ENCODE measurements at regions not wholly inside any gene's neighbourhood (a gene's known extent, or its start where the extent isn't known, plus 50 kb on each side); places are given as distances from the start of the nearest gene placed in this dataset.

- no peak for DNase-seq
- Histone ChIP-seq H3K9me3 (replicated peaks in 1 of 3) (no peaks in the 10 kb centered on the region), H3K27ac (no peak overlapping the region), H3K4me1 (replicated peaks in 1 of 2) (no peaks in the 10 kb centered on the region), H3K4me3 (no peak overlapping the region), H3K27me3 (no peaks in the 10 kb centered on the region), H3K36me3 (replicated peaks in 1 of 2) (no peaks in the 10 kb centered on the region)
- intact Hi-C loops (cut with DNase I): no loop called here
- WGBS, 4 donors: 80 to 87% (median 86%) methylated on average over 19 to 29 of the region's 29 CpGs
- TF ChIP-seq POLR2A (IDR thresholded peaks at IDR 0.05) (no peak), CTCF (IDR thresholded peaks at IDR 0.05) (no peak)
These were observed 57.9 kb downstream of the FOXL3 start for GRCh38 chr7:347644-348479.

GRCh38 chr7:348480-348844 is 58.5 kb downstream of the FOXL3 start:
- no peak for TF ChIP-seq POLR2A (IDR thresholded peaks at IDR 0.05)
- Histone ChIP-seq H3K27me3 (no peaks in the 10 kb centered on the region), H3K9me3 (replicated peaks in 1 of 3) (no peaks in the 10 kb centered on the region), H3K27ac (no peak overlapping the region), H3K4me1 (replicated peaks in 1 of 2) (no peaks in the 10 kb centered on the region), H3K4me3 (no peak overlapping the region), H3K36me3 (replicated peaks in 1 of 2) (no peaks in the 10 kb centered on the region)
- no peak for DNase-seq
- intact Hi-C loops (cut with DNase I): no loop called here
- 63 to 84% (median 79%) methylated on average over 4 to 11 of the region's 11 CpGs for WGBS, 4 donors

GRCh38 chr7:348962-349743 is 59.2 kb downstream of the FOXL3 start:
- H3K4me3 ChIP-seq: no peak overlapping the region
- no peak for DNase-seq
- no peak overlapping the region for H3K27ac ChIP-seq
- intact Hi-C loops (cut with DNase I): no loop called here
- no peaks in the 10 kb centered on the region for H3K4me1 ChIP-seq (replicated peaks in 1 of 2)
- H3K9me3 ChIP-seq (replicated peaks in 1 of 3): no peaks in the 10 kb centered on the region
- 77 to 88% (median 80%) methylated on average over 19 to 34 of the region's 34 CpGs for WGBS, 4 donors
- H3K27me3 ChIP-seq: no peaks in the 10 kb centered on the region
- no peaks in the 10 kb centered on the region for H3K36me3 ChIP-seq (replicated peaks in 1 of 2)
- TF ChIP-seq CTCF (IDR thresholded peaks at IDR 0.05) (no peak), POLR2A (IDR thresholded peaks at IDR 0.05) (no peak)

- TF ChIP-seq CTCF (IDR thresholded peaks at IDR 0.05) (no peak), POLR2A (IDR thresholded peaks at IDR 0.05) (no peak)
- Histone ChIP-seq H3K27me3 (no peaks in the 10 kb centered on the region), H3K27ac (no peak overlapping the region), H3K36me3 (replicated peaks in 1 of 2) (no peaks in the 10 kb centered on the region), H3K4me3 (no peak overlapping the region), H3K4me1 (replicated peaks in 1 of 2) (no peaks in the 10 kb centered on the region), H3K9me3 (replicated peaks in 1 of 3) (no peaks in the 10 kb centered on the region)
- intact Hi-C loops (cut with DNase I): no loop called here
- DNase-seq: peak in 3 of 7 donors; percentile 21 to 59 (median 26)
- 62 to 80% (median 68%) methylated on average over 20 of the region's 20 CpGs for WGBS, 4 donors
These were observed 61.3 kb downstream of the FOXL3 start for GRCh38 chr7:351256-351655.

Data from adrenal gland (tissue), 9 donors.